Natural killer cell (primary cell): ENCODE measurements at regions not wholly inside any gene's neighbourhood (a gene's known extent, or its start where the extent isn't known, plus 50 kb on each side); places are given as distances from the start of the nearest gene placed in this dataset.

Experiments used
- ATAC-seq, 3 donors: fragments of 150-1000 bp in 2 of 3; fragments of 200-7000 bp in 1 of 3; cut with Tn5 transposase; 1 replicate in 1 of 3; 2 replicates in 2 of 3; pipeline ENCODE4 v1.10.0; 2021; ENCODE audit warnings: mild to moderate bottlenecking in 2 of 3, moderate library complexity in 2 of 3
- DNase-seq, 2 donors: peaks; one replicate each; pipeline versions ENCODE4 v3.0.0 to v3.0.0-alpha.2; 2013 to 2021; ENCODE audit warnings: mixed read lengths in 1 of 2
- H3K27ac ChIP-seq: one replicate; pipeline ENCODE4 v1.5.1; 2013; ENCODE audit warnings: mild to moderate bottlenecking, low read length
- H3K27me3 ChIP-seq: one replicate; pipeline ENCODE4 v1.6.1; 2013; ENCODE audit warnings: low read length; ENCODE audit not compliant: control insufficient read depth, insufficient read depth
- H3K36me3 ChIP-seq: one replicate; pipeline ENCODE4 v1.6.1; 2013; ENCODE audit warnings: low read length; ENCODE audit not compliant: control insufficient read depth, insufficient read depth
- H3K4me1 ChIP-seq: one replicate; pipeline ENCODE4 v1.6.1; 2013; ENCODE audit warnings: low read length; ENCODE audit not compliant: control insufficient read depth, insufficient read depth
- H3K4me3 ChIP-seq: one replicate; pipeline ENCODE4 v1.5.1; 2013; ENCODE audit warnings: low read length
- H3K9me3 ChIP-seq: one replicate; pipeline ENCODE4 v1.6.1; 2013; ENCODE audit warnings: low read length; ENCODE audit not compliant: control insufficient read depth, insufficient read depth
- H3K27ac Mint-ChIP-seq, 2 donors: one replicate each; pipeline ENCODE4 v1.8.0; 2022; ENCODE audit warnings: mild to moderate bottlenecking in 2 of 2, mixed read lengths in 2 of 2, moderate library complexity in 1 of 2
- H3K27me3 Mint-ChIP-seq, 2 donors: one replicate each; pipeline ENCODE4 v1.8.0; 2022; ENCODE audit warnings: low read depth in 2 of 2, mixed read lengths in 2 of 2
- H3K36me3 Mint-ChIP-seq: one replicate; pipeline ENCODE4 v1.8.0; 2022; ENCODE audit warnings: mixed read lengths
- H3K4me1 Mint-ChIP-seq, 2 donors: one replicate each; pipeline ENCODE4 v1.8.0; 2022; ENCODE audit warnings: mixed read lengths in 2 of 2
- H3K4me3 Mint-ChIP-seq: one replicate; pipeline ENCODE4 v1.8.0; 2022; ENCODE audit warnings: mild to moderate bottlenecking, moderate library complexity, mixed read lengths
- H3K9me3 Mint-ChIP-seq, 2 donors: one replicate each; pipeline ENCODE4 v1.8.0; 2022; ENCODE audit warnings: mixed read lengths in 2 of 2
- WGBS: methylation state at CpG from one replicate; pipeline ENCODE4 v1.1.7; 2013; ENCODE audit warnings: missing lambda C conversion rate; ENCODE audit not compliant: insufficient coverage; 5-methylcytosine and 5-hydroxymethylcytosine counted together
- intact Hi-C: fragments of 100-400 bp; cut with micrococcal nuclease; formaldehyde crosslinking; loops from one replicate; pipeline ENCODE4 v1.14.2; 2022
- TF ChIP-seq, protein P1 (sequence below): fragments of 200-600 bp; IDR thresholded peaks from one replicate; pipeline ENCODE4 v1.8.0; 2022; ENCODE audit warnings: antibody characterized with exemption

DNA sequence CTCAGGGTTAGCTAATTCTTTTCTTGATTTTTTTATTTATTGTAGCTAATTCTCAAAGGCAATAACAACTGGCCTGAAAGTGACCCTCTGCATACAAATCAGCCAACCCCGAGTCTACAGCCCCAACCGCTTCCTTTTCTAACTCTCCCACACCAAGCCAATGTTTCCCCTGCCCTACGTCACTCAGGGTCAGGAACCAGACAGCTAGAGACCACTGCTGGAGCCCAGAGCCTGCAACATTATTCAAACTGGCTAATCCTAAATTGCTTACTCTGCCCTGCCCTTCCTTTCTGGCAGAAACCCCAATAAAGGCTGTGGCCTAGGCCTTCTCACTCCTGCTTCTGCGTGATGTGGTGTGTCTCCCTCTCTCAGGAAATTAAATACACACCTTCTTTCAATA is 320.7 kb downstream of the CBLN4 start:
- Mint-ChIP-seq H3K27me3 (no peaks in the 10 kb centered on the region), H3K36me3 (no peaks in the 10 kb centered on the region), H3K27ac (no peak overlapping the region), H3K9me3 (peaks cover 6% of the 10 kb centered on the region in 2 donors), H3K4me1 (no peaks in the 10 kb centered on the region), H3K4me3 (no peak overlapping the region)
- TF ChIP-seq, protein P1, sequence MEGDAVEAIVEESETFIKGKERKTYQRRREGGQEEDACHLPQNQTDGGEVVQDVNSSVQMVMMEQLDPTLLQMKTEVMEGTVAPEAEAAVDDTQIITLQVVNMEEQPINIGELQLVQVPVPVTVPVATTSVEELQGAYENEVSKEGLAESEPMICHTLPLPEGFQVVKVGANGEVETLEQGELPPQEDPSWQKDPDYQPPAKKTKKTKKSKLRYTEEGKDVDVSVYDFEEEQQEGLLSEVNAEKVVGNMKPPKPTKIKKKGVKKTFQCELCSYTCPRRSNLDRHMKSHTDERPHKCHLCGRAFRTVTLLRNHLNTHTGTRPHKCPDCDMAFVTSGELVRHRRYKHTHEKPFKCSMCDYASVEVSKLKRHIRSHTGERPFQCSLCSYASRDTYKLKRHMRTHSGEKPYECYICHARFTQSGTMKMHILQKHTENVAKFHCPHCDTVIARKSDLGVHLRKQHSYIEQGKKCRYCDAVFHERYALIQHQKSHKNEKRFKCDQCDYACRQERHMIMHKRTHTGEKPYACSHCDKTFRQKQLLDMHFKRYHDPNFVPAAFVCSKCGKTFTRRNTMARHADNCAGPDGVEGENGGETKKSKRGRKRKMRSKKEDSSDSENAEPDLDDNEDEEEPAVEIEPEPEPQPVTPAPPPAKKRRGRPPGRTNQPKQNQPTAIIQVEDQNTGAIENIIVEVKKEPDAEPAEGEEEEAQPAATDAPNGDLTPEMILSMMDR, result no peak
- no peak overlapping the region for H3K4me3 ChIP-seq
- no peaks in the 10 kb centered on the region for H3K27me3 ChIP-seq
- H3K4me1 ChIP-seq, result no peaks in the 10 kb centered on the region
- DNase-seq, result no peak
- intact Hi-C loops, result no loop called here
- no peaks in the 10 kb centered on the region for H3K36me3 ChIP-seq
- no peak for ATAC-seq
- no peaks in the 10 kb centered on the region for H3K9me3 ChIP-seq
- WGBS, result 59% methylated on average over 4 of the region's 4 CpGs
- H3K27ac ChIP-seq, result no peak overlapping the region

DNA sequence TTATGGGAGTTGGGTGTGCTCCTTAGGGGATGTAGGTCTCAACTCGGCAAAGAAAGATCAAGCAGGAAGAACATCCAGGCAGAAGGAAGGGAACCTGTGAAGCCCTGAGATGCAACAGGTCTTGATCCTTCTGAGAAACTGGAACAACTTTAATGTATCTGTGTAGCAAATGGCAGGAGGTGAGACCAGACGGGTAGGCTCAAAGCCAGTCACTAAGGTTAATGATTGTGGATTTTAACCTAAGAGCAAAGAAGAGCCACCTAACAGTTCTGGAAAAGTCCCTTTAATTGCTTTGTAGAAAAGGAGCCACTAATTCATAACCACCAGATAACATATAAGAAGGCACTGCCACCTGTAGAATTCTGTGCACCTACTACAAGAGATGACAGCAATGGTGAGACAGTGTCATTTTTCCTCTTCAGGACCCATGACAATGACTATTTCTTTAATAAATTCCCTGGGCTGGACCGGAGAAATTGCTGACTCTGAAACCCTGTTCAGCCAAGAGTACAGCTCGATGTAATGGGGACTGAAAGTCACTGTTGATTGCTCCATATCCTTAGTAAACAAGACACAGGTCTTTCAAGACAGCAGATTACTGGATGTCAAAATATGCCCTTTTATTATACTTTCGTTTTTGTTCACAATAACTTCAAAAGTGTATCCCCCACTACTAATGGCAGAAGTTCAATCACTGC is 326.2 kb downstream of the CBLN4 start:
- ATAC-seq (no peak), DNase-seq (no peak)
- Mint-ChIP-seq H3K4me3 (no peak overlapping the region), H3K9me3 (peaks cover 6 to 9% of the 10 kb centered on the region in 2 donors), H3K36me3 (no peaks in the 10 kb centered on the region), H3K27ac (no peak overlapping the region), H3K4me1 (no peaks in the 10 kb centered on the region), H3K27me3 (no peaks in the 10 kb centered on the region)
- Histone ChIP-seq H3K4me3 (no peak overlapping the region), H3K9me3 (no peaks in the 10 kb centered on the region), H3K27me3 (no peaks in the 10 kb centered on the region), H3K4me1 (no peaks in the 10 kb centered on the region), H3K27ac (no peak overlapping the region), H3K36me3 (no peaks in the 10 kb centered on the region)
- WGBS, result 75% methylated on average over 5 of the region's 5 CpGs
- TF ChIP-seq, protein P1, result no peak
- intact Hi-C loops, result no loop called here

- no peaks in the 10 kb centered on the region for H3K27me3 Mint-ChIP-seq
- no peak for ATAC-seq
- H3K4me1 Mint-ChIP-seq, result no peaks in the 10 kb centered on the region
- H3K36me3 Mint-ChIP-seq, result no peaks in the 10 kb centered on the region
- no peak overlapping the region for H3K4me3 ChIP-seq
- TF ChIP-seq, protein P1, result no peak
- no peaks in the 10 kb centered on the region for H3K9me3 ChIP-seq
- intact Hi-C loops, result no loop called here
- no peak overlapping the region for H3K27ac ChIP-seq
- DNase-seq, result no peak
- H3K27me3 ChIP-seq, result no peaks in the 10 kb centered on the region
- H3K27ac Mint-ChIP-seq, result no peak overlapping the region
- H3K4me3 Mint-ChIP-seq, result no peak overlapping the region
- peaks cover 6 to 9% of the 10 kb centered on the region in 2 donors for H3K9me3 Mint-ChIP-seq
- H3K36me3 ChIP-seq, result no peaks in the 10 kb centered on the region
- WGBS, result 81% methylated on average over 3 of the region's 3 CpGs
- H3K4me1 ChIP-seq, result no peaks in the 10 kb centered on the region
Measured at GRCh38 chr20:55678126-55678525, 327.2 kb downstream of the CBLN4 start.

- Histone ChIP-seq H3K9me3 (no peaks in the 10 kb centered on the region), H3K27ac (no peak overlapping the region), H3K4me1 (no peaks in the 10 kb centered on the region), H3K36me3 (no peaks in the 10 kb centered on the region), H3K27me3 (no peaks in the 10 kb centered on the region), H3K4me3 (no peak overlapping the region)
- TF ChIP-seq, protein P1, result no peak
- intact Hi-C loops, result no loop called here
- WGBS, result 98% methylated on average over 5 of the region's 5 CpGs
- H3K9me3 Mint-ChIP-seq, result peaks cover 6 to 9% of the 10 kb centered on the region in 2 donors
- DNase-seq (no peak), ATAC-seq (no peak)
- H3K4me1 Mint-ChIP-seq, result no peaks in the 10 kb centered on the region
- no peak overlapping the region for H3K4me3 Mint-ChIP-seq
- no peak overlapping the region for H3K27ac Mint-ChIP-seq
- no peaks in the 10 kb centered on the region for H3K27me3 Mint-ChIP-seq
- no peaks in the 10 kb centered on the region for H3K36me3 Mint-ChIP-seq
Measured at GRCh38 chr20:55677011-55677410, 328.3 kb downstream of the CBLN4 start.
